ENCODE measurements at regions not wholly inside any gene's neighbourhood (a gene's known extent, or its start where the extent isn't known, plus 50 kb on each side); places are given as distances from the start of the nearest gene placed in this dataset.

DNA sequence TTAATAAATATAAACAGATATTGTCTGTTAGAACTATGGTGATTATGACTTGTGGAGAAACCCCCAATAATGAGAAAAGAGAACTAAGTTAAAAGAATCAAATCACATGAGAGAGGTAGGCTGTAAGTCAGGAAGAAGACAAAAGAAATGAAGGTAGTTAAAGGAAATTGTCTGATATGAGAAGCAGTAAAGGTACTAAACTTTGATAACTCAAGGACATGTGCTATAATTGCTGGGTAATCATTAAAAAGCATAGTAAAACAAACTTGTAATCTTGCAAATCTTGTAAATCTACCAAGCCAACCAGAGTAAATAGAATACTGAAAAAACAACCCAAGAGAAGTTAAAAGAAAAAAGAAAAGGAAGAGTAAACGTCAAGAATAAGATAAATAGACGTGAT is 207.0 kb upstream of the CTNND2 start:
- H3K27ac ChIP-seq: no peak overlapping the region
- no peaks in the 10 kb centered on the region for H3K9me3 ChIP-seq (ENCODE audit: severe bottlenecking)
- DNase-seq: no peak
- TF ChIP-seq, protein P1, sequence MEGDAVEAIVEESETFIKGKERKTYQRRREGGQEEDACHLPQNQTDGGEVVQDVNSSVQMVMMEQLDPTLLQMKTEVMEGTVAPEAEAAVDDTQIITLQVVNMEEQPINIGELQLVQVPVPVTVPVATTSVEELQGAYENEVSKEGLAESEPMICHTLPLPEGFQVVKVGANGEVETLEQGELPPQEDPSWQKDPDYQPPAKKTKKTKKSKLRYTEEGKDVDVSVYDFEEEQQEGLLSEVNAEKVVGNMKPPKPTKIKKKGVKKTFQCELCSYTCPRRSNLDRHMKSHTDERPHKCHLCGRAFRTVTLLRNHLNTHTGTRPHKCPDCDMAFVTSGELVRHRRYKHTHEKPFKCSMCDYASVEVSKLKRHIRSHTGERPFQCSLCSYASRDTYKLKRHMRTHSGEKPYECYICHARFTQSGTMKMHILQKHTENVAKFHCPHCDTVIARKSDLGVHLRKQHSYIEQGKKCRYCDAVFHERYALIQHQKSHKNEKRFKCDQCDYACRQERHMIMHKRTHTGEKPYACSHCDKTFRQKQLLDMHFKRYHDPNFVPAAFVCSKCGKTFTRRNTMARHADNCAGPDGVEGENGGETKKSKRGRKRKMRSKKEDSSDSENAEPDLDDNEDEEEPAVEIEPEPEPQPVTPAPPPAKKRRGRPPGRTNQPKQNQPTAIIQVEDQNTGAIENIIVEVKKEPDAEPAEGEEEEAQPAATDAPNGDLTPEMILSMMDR (IDR thresholded peaks at IDR 0.05; ENCODE audit: low read depth, low read length): no peak
- H3K36me3 ChIP-seq: no peaks in the 10 kb centered on the region
- no peaks in the 10 kb centered on the region for H3K27me3 ChIP-seq (ENCODE audit: insufficient read depth, low read depth, severe bottlenecking)
- no peak overlapping the region for H3K4me3 ChIP-seq (ENCODE audit: low read depth, low read length)

DNA sequence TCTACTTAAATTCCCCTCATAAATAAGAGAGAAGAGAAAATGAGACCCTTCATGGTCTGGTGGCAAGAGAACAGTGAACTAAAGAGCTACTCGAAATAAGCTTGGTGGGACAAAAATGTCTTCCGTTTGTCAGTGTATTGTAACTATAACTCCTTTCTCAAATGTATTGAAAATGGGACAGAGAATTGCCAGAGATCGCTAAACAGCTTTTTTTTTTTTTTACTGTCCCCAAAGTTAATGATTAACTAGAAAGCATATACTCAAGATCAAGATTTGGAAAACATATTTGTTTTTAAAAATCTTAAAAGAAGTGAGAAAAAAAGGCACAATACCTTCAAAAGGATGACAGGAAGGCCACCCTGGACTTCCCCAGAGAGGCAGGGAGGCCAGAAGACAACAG is 206.4 kb upstream of the CTNND2 start:
- no peak for DNase-seq
- no peaks in the 10 kb centered on the region for H3K36me3 ChIP-seq
- no peak overlapping the region for H3K4me3 ChIP-seq (ENCODE audit: low read depth, low read length)
- no peak overlapping the region for H3K27ac ChIP-seq
- H3K9me3 ChIP-seq (ENCODE audit: severe bottlenecking): no peaks in the 10 kb centered on the region
- TF ChIP-seq, protein P1 (IDR thresholded peaks at IDR 0.05; ENCODE audit: low read depth, low read length): no peak
- no peaks in the 10 kb centered on the region for H3K27me3 ChIP-seq (ENCODE audit: insufficient read depth, low read depth, severe bottlenecking)

DNA sequence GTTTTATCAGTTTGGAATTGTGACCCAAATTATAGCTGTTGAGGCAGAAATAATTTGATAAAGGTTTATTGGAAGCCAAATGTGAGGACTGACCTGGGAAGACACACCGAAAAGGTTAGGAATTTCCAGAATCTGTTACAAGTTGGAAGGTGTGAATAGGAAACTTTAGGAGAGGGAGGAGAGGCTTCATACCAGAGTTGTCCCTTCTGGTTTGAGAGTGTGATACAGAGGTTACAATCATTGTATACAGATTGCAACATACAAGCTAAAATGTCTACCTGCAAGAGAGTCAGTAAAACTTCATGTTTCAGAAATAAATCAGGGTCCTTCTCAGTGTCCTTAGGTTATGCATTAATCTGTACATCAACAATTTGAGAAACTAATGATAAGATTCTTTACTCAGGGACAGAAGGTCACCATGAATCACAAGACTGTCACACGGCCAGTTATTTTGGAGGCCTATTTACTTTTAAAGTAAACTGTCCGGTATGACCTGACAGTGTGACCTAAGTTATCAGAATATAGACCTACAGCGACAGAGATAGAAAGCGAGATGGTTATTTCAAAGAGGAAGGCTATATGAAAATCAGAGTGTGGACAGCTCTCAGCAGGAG is 204.9 kb upstream of the CTNND2 start:
- no peak for DNase-seq
- Histone ChIP-seq H3K36me3 (no peaks in the 10 kb centered on the region), H3K27me3 (ENCODE audit: insufficient read depth, low read depth, severe bottlenecking) (no peaks in the 10 kb centered on the region), H3K9me3 (ENCODE audit: severe bottlenecking) (no peaks in the 10 kb centered on the region), H3K27ac (no peak overlapping the region), H3K4me3 (ENCODE audit: low read depth, low read length) (no peak overlapping the region)
- TF ChIP-seq, protein P1 (IDR thresholded peaks at IDR 0.05; ENCODE audit: low read depth, low read length): no peak

DNA sequence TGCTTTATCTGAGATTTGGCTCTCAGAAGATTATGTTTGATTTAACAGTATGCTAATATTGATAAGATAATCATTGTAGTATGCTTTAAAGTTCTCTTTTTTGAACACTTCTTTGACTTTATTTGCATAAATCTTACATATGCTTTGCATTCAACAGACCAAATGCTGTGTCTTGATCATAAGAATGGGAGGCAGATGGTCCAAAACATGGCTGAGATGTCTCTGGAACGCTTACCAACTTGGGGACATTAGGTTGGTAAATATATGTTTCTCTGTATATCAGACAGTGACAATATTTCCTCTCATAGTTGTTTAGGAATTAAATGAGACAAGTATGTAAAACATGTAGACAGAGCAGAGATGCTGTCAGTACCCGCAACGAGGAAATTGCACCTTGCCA is 197.9 kb upstream of the CTNND2 start:
- TF ChIP-seq, protein P1 (IDR thresholded peaks at IDR 0.05; ENCODE audit: low read depth, low read length): no peak
- no peaks in the 10 kb centered on the region for H3K27me3 ChIP-seq (ENCODE audit: insufficient read depth, low read depth, severe bottlenecking)
- no peaks in the 10 kb centered on the region for H3K9me3 ChIP-seq (ENCODE audit: severe bottlenecking)
- no peak overlapping the region for H3K4me3 ChIP-seq (ENCODE audit: low read depth, low read length)
- H3K27ac ChIP-seq: no peak overlapping the region
- no peak for DNase-seq
- H3K36me3 ChIP-seq: no peaks in the 10 kb centered on the region

DNA sequence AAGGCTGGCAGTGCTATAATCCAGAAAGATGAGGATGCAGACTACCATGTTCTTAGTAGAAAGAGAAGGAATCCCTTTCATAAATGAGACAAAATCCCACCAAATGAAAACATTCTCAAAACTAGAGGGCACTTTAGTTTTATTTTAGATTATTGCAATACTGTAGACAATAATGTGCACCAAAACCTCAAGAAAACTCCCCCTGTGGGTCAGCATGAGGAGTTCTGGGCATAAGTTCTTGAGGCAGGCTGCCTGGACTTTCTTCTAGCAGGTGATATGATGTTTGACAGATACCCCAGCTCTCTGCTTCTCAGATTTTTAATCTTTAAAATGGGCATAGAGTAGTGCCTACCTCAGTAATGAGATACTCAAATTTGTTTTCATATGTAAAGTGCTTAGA is 196.3 kb upstream of the CTNND2 start:
- Histone ChIP-seq H3K4me3 (ENCODE audit: low read depth, low read length) (no peak overlapping the region), H3K27me3 (ENCODE audit: insufficient read depth, low read depth, severe bottlenecking) (no peaks in the 10 kb centered on the region), H3K36me3 (no peaks in the 10 kb centered on the region), H3K27ac (no peak overlapping the region), H3K9me3 (ENCODE audit: severe bottlenecking) (no peaks in the 10 kb centered on the region)
- DNase-seq: no peak
- TF ChIP-seq, protein P1 (IDR thresholded peaks at IDR 0.05; ENCODE audit: low read depth, low read length): no peak

- no peaks in the 10 kb centered on the region for H3K36me3 ChIP-seq
- H3K9me3 ChIP-seq (ENCODE audit: severe bottlenecking): no peaks in the 10 kb centered on the region
- no peaks in the 10 kb centered on the region for H3K27me3 ChIP-seq (ENCODE audit: insufficient read depth, low read depth, severe bottlenecking)
- no peak for DNase-seq
- TF ChIP-seq, protein P1 (IDR thresholded peaks at IDR 0.05; ENCODE audit: low read depth, low read length): no peak
- no peak overlapping the region for H3K27ac ChIP-seq
- no peak overlapping the region for H3K4me3 ChIP-seq (ENCODE audit: low read depth, low read length)
Measured at GRCh38 chr5:12099296-12099695, 195.1 kb upstream of the CTNND2 start.

Data from WERI-Rb-1 (cell line).